GM21381 (cell line): ENCODE measurements at regions not wholly inside any gene's neighbourhood (a gene's known extent, or its start where the extent isn't known, plus 50 kb on each side); places are given as distances from the start of the nearest gene placed in this dataset.

Source experiments
- ATAC-seq: cut with Tn5 transposase; IDR thresholded peaks from one replicate; pipeline ENCODE4 v1.9.1; 2021; ENCODE audit warnings: mild to moderate bottlenecking, moderate library complexity; ENCODE audit not compliant: unreplicated experiment

DNA sequence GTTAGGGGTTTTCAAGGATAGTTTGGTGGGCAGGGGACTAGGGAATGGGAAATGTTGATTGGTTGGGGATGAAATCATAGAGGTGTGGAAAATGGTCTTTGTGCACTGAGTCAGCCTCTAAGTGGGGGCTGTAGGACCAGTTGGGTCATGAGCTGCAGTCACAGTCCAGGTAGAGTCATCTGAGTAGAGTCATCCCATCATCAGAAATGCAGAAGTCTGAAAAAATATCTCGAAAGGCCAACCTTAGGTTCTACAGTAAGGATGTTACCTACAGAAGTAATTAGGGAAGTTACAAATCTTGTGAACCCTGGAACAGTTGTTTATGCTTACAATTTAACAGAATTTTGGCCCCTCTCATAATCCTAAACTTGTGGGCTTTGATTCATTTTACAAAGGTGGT is 63.4 kb upstream of the AP1S2 start:
- ATAC-seq: no peak

GRCh38 chrX:15916704-15917084 is 62.1 kb upstream of the AP1S2 start:
- no peak for ATAC-seq

GRCh38 chrX:15915959-15916703 is 61.5 kb upstream of the AP1S2 start:
- no peak for ATAC-seq

DNA sequence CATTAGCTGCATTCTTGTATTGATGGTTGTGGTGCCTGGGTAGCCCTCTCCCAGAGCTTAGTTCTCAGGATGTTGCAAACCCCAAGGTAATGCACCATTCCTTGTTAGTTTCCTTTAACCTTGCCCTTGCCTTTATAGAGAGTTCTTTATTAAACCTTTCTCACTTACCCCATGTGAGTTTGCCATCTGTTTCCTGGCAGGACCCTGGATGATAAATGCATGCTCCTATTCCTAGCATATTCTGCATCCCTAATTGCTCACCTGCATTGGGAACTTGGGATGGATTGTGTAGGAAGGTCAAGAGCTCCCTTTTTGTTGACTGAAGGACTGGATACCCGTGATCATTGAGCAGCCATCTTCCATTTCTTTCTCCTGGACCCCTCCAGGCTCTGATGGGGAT is 59.9 kb upstream of the AP1S2 start:
- ATAC-seq: no peak

DNA sequence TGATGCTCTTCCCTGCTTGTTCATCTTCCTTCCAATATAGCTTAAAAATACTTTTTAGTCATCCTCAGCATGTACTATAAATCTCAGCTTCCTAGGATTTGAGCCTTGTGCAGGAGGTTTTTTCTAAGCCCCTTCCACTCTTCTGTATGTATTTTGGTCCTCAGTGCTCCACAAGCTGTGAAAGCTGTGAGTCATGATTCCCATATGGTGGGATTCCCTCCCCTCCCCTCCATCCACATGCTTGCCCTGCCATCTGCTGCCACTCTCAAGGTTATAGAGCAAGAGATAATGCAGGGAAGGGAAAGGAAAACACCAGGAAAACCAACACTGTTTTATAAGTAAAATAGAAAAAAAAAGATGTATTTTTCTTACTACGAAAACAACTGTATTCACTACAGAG is 58.5 kb upstream of the AP1S2 start:
- ATAC-seq: no peak

DNA sequence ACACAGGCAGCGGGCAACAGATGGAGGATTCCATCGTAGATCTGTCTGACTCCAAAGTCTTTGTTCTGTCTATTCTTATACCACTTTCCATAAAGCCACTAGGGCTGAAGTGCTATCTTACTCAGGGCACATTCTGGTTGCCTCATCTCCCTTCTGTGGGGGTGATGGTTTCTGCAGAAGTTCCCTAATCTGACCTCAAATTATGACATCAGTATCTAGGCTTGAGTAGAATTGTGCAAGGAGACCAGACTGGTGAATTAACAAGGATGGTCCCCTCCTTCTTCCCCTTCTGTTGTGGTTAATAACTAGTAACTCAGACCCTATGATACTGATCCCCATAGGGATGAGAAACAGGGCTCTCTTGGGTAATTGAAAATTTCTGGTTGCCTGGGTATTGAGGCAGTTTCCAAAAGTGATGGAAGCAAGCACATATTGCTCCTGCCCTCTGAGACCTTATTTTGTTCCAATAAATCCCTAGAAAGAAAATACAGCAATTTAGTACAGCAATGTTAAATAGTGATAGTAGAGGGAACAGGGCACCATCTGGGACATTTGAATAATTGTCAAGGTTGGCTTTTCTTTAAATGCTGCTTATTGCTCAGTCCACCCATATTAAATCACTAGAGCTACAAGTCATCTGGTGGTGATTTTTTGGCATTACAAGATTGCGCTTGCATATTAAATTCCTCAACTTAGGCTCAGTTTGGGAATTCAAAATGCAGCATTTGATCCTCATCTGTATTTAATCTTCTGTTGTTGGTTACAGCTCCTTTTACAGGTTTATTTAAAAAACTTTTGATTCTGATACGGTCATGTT is 57.3 kb upstream of the AP1S2 start:
- no peak for ATAC-seq

DNA sequence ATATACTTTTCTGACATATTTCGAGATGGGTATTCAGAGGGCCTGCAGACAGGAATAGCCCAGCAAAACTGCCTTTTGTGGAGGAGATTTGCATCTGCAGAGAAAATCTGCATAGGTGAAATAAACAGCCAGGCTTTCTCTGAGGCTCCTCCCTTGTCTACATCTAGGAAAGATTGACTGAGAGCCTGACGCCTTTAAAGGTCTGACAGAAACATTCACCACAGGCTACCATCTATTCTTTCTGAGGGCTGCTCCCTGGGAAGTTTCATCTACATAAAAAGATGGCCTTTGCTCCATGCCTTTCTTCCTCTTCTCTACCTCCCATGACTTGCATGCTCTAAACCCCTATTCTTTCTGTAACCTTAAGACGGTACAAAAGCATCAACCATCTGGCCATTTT is 55.0 kb upstream of the AP1S2 start:
- no peak for ATAC-seq

- no peak for ATAC-seq
Observed at GRCh38 chrX:15908603-15909290, 54.1 kb upstream of the AP1S2 start.

DNA sequence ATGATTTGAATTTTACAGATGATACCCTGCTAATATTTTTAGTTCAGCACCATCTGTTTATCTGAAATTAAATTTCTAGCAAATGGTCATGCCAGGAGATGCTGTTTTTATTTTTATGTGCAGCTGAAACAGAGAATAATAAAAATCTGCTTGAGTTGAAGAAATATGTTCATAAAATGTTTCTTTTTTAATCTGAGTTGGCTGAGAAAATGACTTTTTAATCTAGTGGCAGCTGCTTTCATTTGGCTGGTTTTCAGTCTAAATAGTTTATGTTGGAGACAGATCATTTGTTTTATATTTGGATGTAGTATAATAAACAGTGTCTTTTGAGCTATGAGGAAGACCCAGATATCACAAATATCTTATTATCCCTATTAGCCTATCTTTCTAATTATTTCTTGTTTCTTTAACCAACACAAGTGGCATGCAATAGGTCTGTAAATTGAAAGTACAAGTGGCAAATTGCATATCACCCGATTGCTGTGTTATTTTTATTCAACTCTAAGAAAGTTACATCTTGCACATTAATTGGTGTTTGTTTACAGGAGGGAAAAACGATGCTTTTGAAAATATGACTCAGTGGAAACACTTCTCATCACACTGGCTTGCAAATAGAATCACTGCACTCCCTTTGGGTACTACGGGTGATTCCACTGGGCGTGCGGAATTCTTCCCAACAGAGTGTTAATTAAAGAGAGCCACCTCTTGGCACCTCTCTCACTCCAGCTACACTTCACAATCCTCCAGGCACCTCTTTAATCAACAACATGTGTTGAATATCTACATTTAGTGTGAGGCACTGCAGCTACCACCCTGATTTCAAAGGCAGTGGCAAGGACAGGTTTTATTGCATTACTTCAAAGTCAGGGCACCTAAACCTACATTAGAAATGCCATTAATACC is 51.7 kb upstream of the AP1S2 start:
- ATAC-seq: no peak
